HL-60 (cell line): ENCODE measurements at regions not wholly inside any gene's neighbourhood (a gene's known extent, or its start where the extent isn't known, plus 50 kb on each side); places are given as distances from the start of the nearest gene placed in this dataset.

Source experiments
- DNase-seq, 2 experiments: peaks; one replicate each; pipeline ENCODE4 v3.0.0-alpha.2; 2010 to 2020; ENCODE audit warnings: low read depth in 1 of 2, low spot score in 1 of 2
- H3K27ac ChIP-seq: fragments of 250-450 bp; sonication (Bioruptor Pico); replicated peaks from 2 replicates; pipeline ENCODE4 v1.5.1; 2020; ENCODE audit warnings: mild to moderate bottlenecking, moderate library complexity
- H3K27me3 ChIP-seq: fragments of 250-450 bp; sonication (Bioruptor Pico); 2 replicates; pipeline ENCODE4 v1.5.1; 2021; ENCODE audit warnings: mild to moderate bottlenecking, moderate library complexity; ENCODE audit not compliant: insufficient read depth, poor library complexity, severe bottlenecking
- H3K4me3 ChIP-seq: replicated peaks from 2 replicates; pipeline ENCODE4 v1.5.1; 2011; ENCODE audit warnings: mild to moderate bottlenecking, control low read depth, low read length; ENCODE audit not compliant: insufficient read depth
- GABPA ChIP-seq: IDR thresholded peaks from 2 replicates; pipeline ENCODE4 v1.6.1; 2012; ENCODE audit warnings: low read depth
- POLR2AphosphoS5 ChIP-seq: IDR thresholded peaks from 2 replicates; pipeline ENCODE4 v1.6.1; 2012; ENCODE audit warnings: low read depth
- SPI1 ChIP-seq: IDR thresholded peaks from 2 replicates; pipeline ENCODE4 v1.6.1; 2012; ENCODE audit warnings: low read depth, mild to moderate bottlenecking, borderline replicate concordance
- TF ChIP-seq, protein P1 (sequence below): IDR thresholded peaks from one replicate; pipeline ENCODE4 v1.5.1; 2011; ENCODE audit warnings: low read length, control low read depth, inconsistent platforms; ENCODE audit not compliant: insufficient read depth
- TF ChIP-seq, protein P2 (sequence below): IDR thresholded peaks from 2 replicates; pipeline ENCODE4 v1.6.1; 2012; ENCODE audit warnings: low read depth; ENCODE audit not compliant: insufficient replicate concordance

DNA sequence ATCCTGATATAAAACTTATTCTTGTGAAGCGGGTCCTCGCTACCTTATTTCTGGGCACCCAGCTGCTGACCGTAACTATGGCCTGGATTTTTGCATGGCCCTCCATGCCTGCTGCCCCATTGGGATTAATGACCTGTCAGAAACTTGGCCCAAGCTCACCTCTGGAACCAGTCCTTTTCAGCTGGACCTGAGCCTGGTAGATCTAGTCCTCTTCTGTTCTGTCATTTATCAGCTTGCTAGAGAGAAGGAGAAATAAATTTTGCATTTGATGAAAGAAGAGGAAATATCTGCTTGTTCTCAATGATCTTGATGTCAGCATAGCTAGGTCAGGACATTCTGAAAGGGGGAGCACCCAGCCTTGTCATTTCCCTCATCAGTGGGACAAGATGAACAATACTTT lies 387.8 kb upstream of the LARGE1 start:
- Histone ChIP-seq H3K27ac (no peak overlapping the region), H3K27me3 (no peaks in the 10 kb centered on the region), H3K4me3 (no peak overlapping the region)
- TF ChIP-seq POLR2AphosphoS5 (no peak), GABPA (no peak), SPI1 (no peak)
- TF ChIP-seq, protein P1, sequence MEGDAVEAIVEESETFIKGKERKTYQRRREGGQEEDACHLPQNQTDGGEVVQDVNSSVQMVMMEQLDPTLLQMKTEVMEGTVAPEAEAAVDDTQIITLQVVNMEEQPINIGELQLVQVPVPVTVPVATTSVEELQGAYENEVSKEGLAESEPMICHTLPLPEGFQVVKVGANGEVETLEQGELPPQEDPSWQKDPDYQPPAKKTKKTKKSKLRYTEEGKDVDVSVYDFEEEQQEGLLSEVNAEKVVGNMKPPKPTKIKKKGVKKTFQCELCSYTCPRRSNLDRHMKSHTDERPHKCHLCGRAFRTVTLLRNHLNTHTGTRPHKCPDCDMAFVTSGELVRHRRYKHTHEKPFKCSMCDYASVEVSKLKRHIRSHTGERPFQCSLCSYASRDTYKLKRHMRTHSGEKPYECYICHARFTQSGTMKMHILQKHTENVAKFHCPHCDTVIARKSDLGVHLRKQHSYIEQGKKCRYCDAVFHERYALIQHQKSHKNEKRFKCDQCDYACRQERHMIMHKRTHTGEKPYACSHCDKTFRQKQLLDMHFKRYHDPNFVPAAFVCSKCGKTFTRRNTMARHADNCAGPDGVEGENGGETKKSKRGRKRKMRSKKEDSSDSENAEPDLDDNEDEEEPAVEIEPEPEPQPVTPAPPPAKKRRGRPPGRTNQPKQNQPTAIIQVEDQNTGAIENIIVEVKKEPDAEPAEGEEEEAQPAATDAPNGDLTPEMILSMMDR: no peak
- TF ChIP-seq, protein P2, sequence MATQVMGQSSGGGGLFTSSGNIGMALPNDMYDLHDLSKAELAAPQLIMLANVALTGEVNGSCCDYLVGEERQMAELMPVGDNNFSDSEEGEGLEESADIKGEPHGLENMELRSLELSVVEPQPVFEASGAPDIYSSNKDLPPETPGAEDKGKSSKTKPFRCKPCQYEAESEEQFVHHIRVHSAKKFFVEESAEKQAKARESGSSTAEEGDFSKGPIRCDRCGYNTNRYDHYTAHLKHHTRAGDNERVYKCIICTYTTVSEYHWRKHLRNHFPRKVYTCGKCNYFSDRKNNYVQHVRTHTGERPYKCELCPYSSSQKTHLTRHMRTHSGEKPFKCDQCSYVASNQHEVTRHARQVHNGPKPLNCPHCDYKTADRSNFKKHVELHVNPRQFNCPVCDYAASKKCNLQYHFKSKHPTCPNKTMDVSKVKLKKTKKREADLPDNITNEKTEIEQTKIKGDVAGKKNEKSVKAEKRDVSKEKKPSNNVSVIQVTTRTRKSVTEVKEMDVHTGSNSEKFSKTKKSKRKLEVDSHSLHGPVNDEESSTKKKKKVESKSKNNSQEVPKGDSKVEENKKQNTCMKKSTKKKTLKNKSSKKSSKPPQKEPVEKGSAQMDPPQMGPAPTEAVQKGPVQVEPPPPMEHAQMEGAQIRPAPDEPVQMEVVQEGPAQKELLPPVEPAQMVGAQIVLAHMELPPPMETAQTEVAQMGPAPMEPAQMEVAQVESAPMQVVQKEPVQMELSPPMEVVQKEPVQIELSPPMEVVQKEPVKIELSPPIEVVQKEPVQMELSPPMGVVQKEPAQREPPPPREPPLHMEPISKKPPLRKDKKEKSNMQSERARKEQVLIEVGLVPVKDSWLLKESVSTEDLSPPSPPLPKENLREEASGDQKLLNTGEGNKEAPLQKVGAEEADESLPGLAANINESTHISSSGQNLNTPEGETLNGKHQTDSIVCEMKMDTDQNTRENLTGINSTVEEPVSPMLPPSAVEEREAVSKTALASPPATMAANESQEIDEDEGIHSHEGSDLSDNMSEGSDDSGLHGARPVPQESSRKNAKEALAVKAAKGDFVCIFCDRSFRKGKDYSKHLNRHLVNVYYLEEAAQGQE: no peak
- DNase-seq: no peak

DNA sequence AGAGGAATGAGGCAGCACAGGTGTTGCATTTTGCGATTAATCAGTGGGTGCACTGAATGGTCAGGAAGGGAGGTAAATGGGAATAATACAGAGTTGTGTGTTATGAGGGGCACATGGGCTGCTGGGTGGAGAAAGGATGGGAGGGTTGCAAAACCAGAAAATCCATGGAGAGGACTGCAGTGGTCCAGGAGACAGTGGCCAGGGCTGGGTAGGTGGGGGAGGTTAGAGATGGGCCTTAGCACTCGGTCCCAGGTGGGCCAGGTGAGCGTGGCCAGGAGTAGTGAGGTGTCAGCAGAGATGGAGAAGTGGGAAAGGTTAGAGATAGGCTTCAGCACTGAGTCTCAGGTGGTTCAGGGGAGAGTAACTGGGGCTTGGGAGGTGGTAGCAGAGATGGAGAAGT lies 399.1 kb upstream of the LARGE1 start:
- H3K27me3 ChIP-seq: no peaks in the 10 kb centered on the region
- H3K4me3 ChIP-seq: no peak overlapping the region
- no peak overlapping the region for H3K27ac ChIP-seq
- TF ChIP-seq SPI1 (no peak), GABPA (no peak)
- no peak for DNase-seq

DNA sequence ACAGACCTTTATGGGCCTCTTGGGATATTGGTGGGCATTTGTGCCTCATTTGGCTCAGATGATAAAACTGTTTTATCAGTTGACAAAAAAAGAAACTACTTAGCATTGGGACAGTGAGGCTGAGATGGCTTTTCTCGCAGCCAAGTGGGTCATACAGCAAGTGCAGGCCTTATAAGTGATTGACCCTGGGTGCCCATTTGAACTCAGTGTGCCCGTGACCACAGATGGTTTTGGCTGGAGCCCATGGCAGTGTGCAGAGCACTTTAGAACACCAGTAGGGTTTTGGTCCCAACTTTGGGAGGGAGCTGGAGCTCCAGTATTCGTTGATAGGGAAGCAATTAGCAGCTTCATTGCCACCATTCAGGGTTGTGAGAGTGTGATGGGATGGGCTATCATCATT lies 404.5 kb upstream of the LARGE1 start:
- TF ChIP-seq SPI1 (no peak), POLR2AphosphoS5 (no peak), GABPA (no peak)
- TF ChIP-seq, protein P1: no peak
- TF ChIP-seq, protein P2: no peak
- DNase-seq: no peak

DNA sequence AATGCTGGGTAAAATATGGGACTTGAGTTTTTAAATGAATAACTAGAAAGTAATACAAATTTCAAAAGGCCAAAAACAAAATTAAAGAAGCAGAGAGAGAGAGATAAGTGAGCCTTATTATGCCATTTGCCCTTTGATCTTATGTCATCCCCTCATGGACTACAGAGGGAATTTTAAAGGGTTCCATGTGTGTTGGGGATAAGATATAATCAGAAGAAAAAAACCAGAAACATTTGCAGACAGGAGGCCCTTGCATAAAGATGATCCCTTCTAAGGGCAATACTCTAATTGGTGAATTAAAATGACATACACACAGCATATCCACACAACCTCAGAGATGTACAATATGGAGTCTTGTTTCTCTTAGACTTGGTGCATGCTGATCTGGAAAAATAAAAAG lies 406.6 kb upstream of the LARGE1 start:
- Histone ChIP-seq H3K4me3 (no peak overlapping the region), H3K27me3 (no peaks in the 10 kb centered on the region), H3K27ac (no peak overlapping the region)
- TF ChIP-seq, protein P2: no peak
- TF ChIP-seq POLR2AphosphoS5 (no peak), SPI1 (no peak), GABPA (no peak)
- TF ChIP-seq, protein P1: no peak
- no peak for DNase-seq

More for the DNA sequence above, 404.5 kb upstream of the LARGE1 start:
- no peaks in the 10 kb centered on the region for H3K27me3 ChIP-seq
- H3K4me3 ChIP-seq: no peak overlapping the region
- H3K27ac ChIP-seq: no peak overlapping the region
